Subcutaneous abdominal adipose tissue (tissue), 5 donors: ENCODE measurements at regions not wholly inside any gene's neighbourhood (a gene's known extent, or its start where the extent isn't known, plus 50 kb on each side); places are given as distances from the start of the nearest gene placed in this dataset.

Experiments
- H3K27ac ChIP-seq: one replicate; pipeline ENCODE4 v1.7.0; 2013; ENCODE audit warnings: low read depth, mild to moderate bottlenecking, inconsistent platforms, low read length, moderate library complexity
- H3K27me3 ChIP-seq, 5 donors: one replicate each; pipeline ENCODE4 v1.7.0; 2013; ENCODE audit warnings: low read length in 5 of 5, inconsistent platforms in 1 of 5; ENCODE audit not compliant: control insufficient read depth in 5 of 5, insufficient read depth in 4 of 5
- H3K36me3 ChIP-seq, 5 donors: one replicate each; pipeline ENCODE4 v1.7.0; 2013; ENCODE audit warnings: low read length in 5 of 5; ENCODE audit not compliant: control insufficient read depth in 5 of 5, insufficient read depth in 5 of 5
- H3K4me1 ChIP-seq, 5 donors: one replicate each; pipeline ENCODE4 v1.7.0; 2013; ENCODE audit warnings: low read length in 5 of 5, mild to moderate bottlenecking in 3 of 5, moderate library complexity in 1 of 5; ENCODE audit not compliant: control insufficient read depth in 5 of 5, insufficient read depth in 5 of 5
- H3K4me3 ChIP-seq, 5 donors: one replicate each; pipeline ENCODE4 v1.7.0; 2013; ENCODE audit warnings: low read length in 5 of 5, low read depth in 1 of 5
- H3K9ac ChIP-seq, 5 donors: one replicate each; pipeline ENCODE4 v1.7.0; 2013; ENCODE audit warnings: low read length in 5 of 5, mild to moderate bottlenecking in 4 of 5, moderate library complexity in 3 of 5
- H3K9me3 ChIP-seq, 5 donors: one replicate each; pipeline ENCODE4 v1.7.0; 2013; ENCODE audit warnings: low read length in 5 of 5; ENCODE audit not compliant: control insufficient read depth in 5 of 5
- donor health status: healthy.
- donor health status: healthy.
- donor health status: healthy.
- donor health status: healthy.
- donor health status: healthy.

- Histone ChIP-seq H3K27ac (no peak overlapping the region), H3K27me3 (no peaks in the 10 kb centered on the region), H3K9ac (no peak overlapping the region), H3K4me1 (peaks cover 0 to 5% (median 0%) of the 10 kb centered on the region in 5 donors), H3K36me3 (no peaks in the 10 kb centered on the region), H3K9me3 (peaks cover 0 to 15% (median 3%) of the 10 kb centered on the region in 5 donors), H3K4me3 (no peak overlapping the region)
Measured at GRCh38 chr9:118128313-118128712, 424.1 kb downstream of the TLR4 start.

DNA sequence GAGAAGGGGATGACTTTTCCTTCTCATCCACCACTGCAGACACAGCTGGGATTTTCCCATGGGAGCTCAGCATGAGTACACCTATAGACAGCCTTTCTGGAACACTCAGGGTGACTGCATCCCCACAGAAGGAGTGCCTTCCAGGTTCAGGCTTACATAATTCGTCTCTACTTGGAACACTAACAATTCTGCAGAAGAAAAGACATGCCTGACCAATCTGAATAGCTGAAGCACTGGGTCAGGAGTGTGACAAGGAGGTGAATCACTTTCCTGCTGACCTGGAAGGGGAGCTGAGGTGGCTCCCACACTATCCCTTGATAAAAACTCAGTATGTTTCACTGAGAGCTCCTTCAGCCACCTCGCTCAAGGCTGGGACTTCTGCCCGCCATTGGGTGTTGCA is 425.3 kb downstream of the TLR4 start:
- Histone ChIP-seq H3K9me3 (peaks cover 0 to 15% (median 3%) of the 10 kb centered on the region in 5 donors), H3K4me1 (peaks cover 0 to 5% (median 0%) of the 10 kb centered on the region in 5 donors), H3K27me3 (no peaks in the 10 kb centered on the region), H3K9ac (no peak overlapping the region), H3K27ac (no peak overlapping the region), H3K36me3 (no peaks in the 10 kb centered on the region), H3K4me3 (no peak overlapping the region)

DNA sequence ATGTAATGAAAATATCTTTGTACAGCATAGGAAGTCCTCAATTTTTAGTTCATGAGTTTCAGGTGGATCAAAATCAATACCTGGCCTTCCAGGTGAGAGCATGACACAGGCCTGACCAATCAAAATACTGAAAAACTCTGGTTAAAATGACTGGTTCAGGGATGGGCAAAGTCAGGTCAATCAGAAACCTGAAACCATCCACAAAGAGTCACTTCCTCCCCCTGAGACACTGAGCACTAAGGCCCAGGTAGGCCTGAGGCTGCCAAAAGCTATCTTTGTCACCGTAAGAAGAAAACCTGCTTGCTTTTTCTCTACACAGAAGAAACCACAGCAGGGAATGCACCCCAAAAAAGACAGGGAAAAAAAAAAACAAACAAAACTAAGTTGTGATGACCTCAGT is 444.8 kb downstream of the TLR4 start:
- Histone ChIP-seq H3K9ac (no peak overlapping the region), H3K9me3 (no peaks in the 10 kb centered on the region), H3K4me1 (no peaks in the 10 kb centered on the region), H3K27ac (no peak overlapping the region), H3K27me3 (no peaks in the 10 kb centered on the region), H3K4me3 (no peak overlapping the region), H3K36me3 (no peaks in the 10 kb centered on the region)

DNA sequence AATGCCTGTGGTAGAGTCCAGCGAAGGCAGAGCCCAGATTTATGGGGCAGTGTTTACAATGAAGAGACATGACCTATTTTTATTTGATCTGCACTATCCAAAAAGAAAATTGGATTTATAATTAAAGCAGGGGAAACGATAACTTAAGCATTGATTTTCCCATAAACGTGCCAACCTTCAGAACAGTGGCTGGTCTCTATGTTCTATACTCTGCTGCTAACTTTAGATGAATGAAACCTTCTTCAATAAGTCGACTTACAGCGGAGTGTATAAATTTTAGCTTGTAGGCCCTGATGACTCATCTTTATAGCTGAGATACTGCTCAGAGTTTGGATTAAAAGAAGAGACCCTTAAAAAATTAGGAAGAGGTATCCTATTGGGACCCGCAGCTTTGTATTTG is 452.6 kb downstream of the TLR4 start:
- Histone ChIP-seq H3K36me3 (no peaks in the 10 kb centered on the region), H3K27me3 (no peaks in the 10 kb centered on the region), H3K9ac (no peak overlapping the region), H3K9me3 (no peaks in the 10 kb centered on the region), H3K27ac (no peak overlapping the region), H3K4me1 (no peaks in the 10 kb centered on the region), H3K4me3 (no peak overlapping the region)

DNA sequence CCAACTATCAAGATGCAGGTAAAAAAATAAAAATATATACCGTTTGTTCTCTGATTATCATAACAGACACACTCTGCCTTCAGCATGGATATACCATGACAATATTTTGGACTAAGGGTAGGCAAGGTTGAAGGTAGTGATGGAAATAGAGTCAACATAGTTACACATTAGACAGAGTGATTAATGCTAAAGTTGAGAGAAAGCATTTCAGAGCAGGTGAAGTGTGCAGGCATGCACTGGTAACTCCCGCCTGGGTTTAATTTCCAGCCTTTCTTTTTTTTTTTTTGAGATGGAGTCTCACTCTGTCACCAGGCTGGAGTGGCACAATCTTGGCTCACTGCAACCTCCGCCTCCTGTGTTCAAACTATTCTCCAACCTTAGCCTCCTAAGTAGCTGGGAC is 458.5 kb downstream of the TLR4 start:
- H3K4me1 ChIP-seq = no peaks in the 10 kb centered on the region
- no peaks in the 10 kb centered on the region for H3K36me3 ChIP-seq
- H3K4me3 ChIP-seq = no peak overlapping the region
- H3K9ac ChIP-seq = no peak overlapping the region
- no peaks in the 10 kb centered on the region for H3K27me3 ChIP-seq
- no peaks in the 10 kb centered on the region for H3K9me3 ChIP-seq
- no peak overlapping the region for H3K27ac ChIP-seq

GRCh38 chr9:118163751-118164150 is 459.5 kb downstream of the TLR4 start:
- Histone ChIP-seq H3K27me3 (no peaks in the 10 kb centered on the region), H3K9ac (no peak overlapping the region), H3K36me3 (no peaks in the 10 kb centered on the region)

GRCh38 chr9:118165451-118165850 is 461.2 kb downstream of the TLR4 start:
- no peaks in the 10 kb centered on the region for H3K9me3 ChIP-seq
- no peaks in the 10 kb centered on the region for H3K27me3 ChIP-seq
- no peaks in the 10 kb centered on the region for H3K4me1 ChIP-seq
- H3K9ac ChIP-seq = no peak overlapping the region
- no peaks in the 10 kb centered on the region for H3K36me3 ChIP-seq
- H3K27ac ChIP-seq = no peak overlapping the region
- no peak overlapping the region for H3K4me3 ChIP-seq

More at GRCh38 chr9:118163751-118164150, 459.5 kb downstream of the TLR4 start:
- Histone ChIP-seq H3K4me1 (no peaks in the 10 kb centered on the region), H3K9me3 (no peaks in the 10 kb centered on the region), H3K4me3 (no peak overlapping the region), H3K27ac (no peak overlapping the region)

DNA sequence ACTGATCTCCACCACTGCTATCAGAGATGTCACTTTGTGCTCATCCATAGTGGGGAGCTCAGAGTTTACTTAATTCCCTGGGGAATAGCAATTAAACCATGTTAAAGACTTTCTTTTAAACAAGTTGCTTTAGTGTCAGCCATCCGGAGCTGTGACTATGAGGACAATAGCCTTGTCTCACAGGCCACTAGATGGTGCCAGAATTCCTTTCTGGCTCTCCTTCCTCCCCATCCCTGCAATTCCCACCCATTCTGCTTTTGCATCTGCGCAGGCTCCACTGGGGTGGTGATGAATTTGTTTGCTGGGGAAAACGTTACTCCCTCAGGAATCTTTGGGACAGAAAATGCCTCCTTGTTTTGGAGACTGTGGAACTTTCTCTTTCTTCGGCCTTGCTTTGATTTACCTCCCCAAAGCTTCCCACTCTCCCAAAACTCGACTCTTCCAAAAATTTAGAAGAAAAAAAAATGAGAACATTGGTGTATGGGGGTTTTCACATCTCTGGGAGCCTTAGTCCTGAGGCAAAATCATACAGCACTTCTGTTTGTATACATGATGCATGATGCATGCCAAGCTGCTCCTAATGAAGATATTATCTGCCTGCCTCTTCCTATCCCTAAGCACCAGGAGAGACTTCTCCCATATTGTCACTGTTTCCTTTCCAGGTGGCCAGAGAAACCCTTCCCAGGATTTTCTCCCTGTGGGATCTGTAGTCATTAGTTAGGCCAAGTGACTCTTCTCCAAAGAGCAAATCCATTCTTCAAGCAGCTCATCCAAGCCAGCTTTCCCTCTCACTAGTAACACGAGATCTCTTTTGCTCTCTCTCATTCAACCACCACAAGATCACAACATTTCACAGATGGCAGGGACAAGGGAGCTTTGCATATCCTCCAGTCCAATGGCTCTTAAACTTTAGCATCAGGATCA is 466.1 kb downstream of the TLR4 start:
- H3K27me3 ChIP-seq = no peaks in the 10 kb centered on the region
- H3K9me3 ChIP-seq = no peaks in the 10 kb centered on the region
- H3K36me3 ChIP-seq = no peaks in the 10 kb centered on the region
- no peak overlapping the region for H3K4me3 ChIP-seq
- H3K4me1 ChIP-seq = no peaks in the 10 kb centered on the region
- H3K9ac ChIP-seq = no peak overlapping the region
- no peak overlapping the region for H3K27ac ChIP-seq

DNA sequence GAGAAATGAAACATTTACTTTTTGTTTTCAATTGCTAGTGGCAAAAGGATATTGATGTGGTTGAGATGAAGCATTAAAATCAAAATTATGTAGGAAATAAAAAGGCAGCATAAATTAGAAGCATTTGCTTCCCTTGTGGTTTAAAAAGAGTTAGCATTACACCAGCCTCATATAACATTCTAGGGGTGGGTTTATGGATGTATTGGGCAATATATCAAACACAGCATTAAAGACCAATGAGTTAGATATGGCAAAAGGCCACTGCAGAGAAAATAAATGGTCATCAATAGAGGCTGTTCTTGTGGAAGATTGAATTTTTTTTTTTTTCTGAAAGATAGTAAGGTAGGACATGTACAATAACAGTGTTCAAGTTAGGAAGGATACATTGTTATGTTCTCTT is 473.0 kb downstream of the TLR4 start:
- no peaks in the 10 kb centered on the region for H3K36me3 ChIP-seq
- H3K27ac ChIP-seq = no peak overlapping the region
- no peak overlapping the region for H3K9ac ChIP-seq
- H3K27me3 ChIP-seq = no peaks in the 10 kb centered on the region
- H3K4me1 ChIP-seq = no peaks in the 10 kb centered on the region
- H3K9me3 ChIP-seq = no peaks in the 10 kb centered on the region
- no peak overlapping the region for H3K4me3 ChIP-seq

- Histone ChIP-seq H3K4me3 (no peak overlapping the region), H3K4me1 (no peaks in the 10 kb centered on the region), H3K36me3 (no peaks in the 10 kb centered on the region), H3K9ac (no peak overlapping the region), H3K27ac (no peak overlapping the region), H3K27me3 (no peaks in the 10 kb centered on the region), H3K9me3 (no peaks in the 10 kb centered on the region)
Measured at GRCh38 chr9:118183576-118183975, 479.4 kb downstream of the TLR4 start.
